Stomach (tissue), 4 donors: ENCODE measurements at regions not wholly inside any gene's neighbourhood (a gene's known extent, or its start where the extent isn't known, plus 50 kb on each side); places are given as distances from the start of the nearest gene placed in this dataset.

Experiments
- POLR2A ChIP-seq, 4 donors: fragments of 450-650 bp; IDR thresholded peaks; one replicate each; pipeline ENCODE4 v1.6.1; 2016; ENCODE audit warnings: antibody characterized with exemption in 4 of 4, control low read depth in 2 of 4, mild to moderate bottlenecking in 1 of 4, moderate library complexity in 1 of 4
- TF ChIP-seq, protein P1 (sequence below), 7 experiments: fragments of 450-650 bp in 4 of 7; fragments of 200-600 bp in 3 of 7; sonication (generic) in 3 of 7; IDR thresholded peaks; one replicate each; pipeline ENCODE4 v1.5.1; 2016 to 2019; ENCODE audit warnings: antibody characterized with exemption in 7 of 7, control low read depth in 2 of 7, mild to moderate bottlenecking in 1 of 7

DNA sequence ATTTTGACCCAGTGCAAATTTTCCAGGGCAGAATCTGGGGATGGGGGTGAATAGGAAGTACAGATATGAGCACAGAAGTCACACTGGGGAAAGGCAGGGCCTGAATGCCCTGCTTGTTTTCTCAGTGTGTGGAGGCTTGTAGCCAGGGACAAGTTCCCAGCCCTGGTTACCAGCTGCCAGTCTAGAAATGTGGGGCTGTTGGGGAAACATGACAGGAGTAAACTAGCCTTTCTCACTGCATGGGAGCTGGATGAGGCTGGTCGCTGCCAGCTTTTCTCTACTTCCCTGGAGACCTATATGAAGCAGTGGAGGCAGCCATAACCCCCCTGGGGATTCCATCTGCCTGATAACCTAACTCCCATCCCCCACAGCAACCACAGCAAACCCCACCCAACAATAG is 2267.7 kb downstream of the PCDH9 start:
- TF ChIP-seq, protein P1, sequence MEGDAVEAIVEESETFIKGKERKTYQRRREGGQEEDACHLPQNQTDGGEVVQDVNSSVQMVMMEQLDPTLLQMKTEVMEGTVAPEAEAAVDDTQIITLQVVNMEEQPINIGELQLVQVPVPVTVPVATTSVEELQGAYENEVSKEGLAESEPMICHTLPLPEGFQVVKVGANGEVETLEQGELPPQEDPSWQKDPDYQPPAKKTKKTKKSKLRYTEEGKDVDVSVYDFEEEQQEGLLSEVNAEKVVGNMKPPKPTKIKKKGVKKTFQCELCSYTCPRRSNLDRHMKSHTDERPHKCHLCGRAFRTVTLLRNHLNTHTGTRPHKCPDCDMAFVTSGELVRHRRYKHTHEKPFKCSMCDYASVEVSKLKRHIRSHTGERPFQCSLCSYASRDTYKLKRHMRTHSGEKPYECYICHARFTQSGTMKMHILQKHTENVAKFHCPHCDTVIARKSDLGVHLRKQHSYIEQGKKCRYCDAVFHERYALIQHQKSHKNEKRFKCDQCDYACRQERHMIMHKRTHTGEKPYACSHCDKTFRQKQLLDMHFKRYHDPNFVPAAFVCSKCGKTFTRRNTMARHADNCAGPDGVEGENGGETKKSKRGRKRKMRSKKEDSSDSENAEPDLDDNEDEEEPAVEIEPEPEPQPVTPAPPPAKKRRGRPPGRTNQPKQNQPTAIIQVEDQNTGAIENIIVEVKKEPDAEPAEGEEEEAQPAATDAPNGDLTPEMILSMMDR (IDR thresholded peaks at IDR 0.05), result no peak
- TF ChIP-seq POLR2A (IDR thresholded peaks at IDR 0.05), result no peak
